Adrenal gland (tissue), 5 donors: ENCODE measurements at regions not wholly inside any gene's neighbourhood (a gene's known extent, or its start where the extent isn't known, plus 50 kb on each side); places are given as distances from the start of the nearest gene placed in this dataset.

Experiments
- CTCF ChIP-seq, 6 experiments: fragments of 450-650 bp in 4 of 6; fragments of 200-600 bp in 2 of 6; sonication (generic) in 1 of 6; IDR thresholded peaks; 1 replicate in 5 of 6; 2 replicates in 1 of 6; pipeline versions ENCODE4 v1.5.1 to v1.8.0; 2016 to 2021; ENCODE audit warnings: antibody characterized with exemption in 6 of 6, mild to moderate bottlenecking in 2 of 6, moderate library complexity in 1 of 6
- POLR2A ChIP-seq, 2 donors: fragments of 450-650 bp; IDR thresholded peaks; one replicate each; pipeline ENCODE4 v1.6.1; 2017; ENCODE audit warnings: antibody characterized with exemption in 2 of 2, mild to moderate bottlenecking in 2 of 2, moderate library complexity in 1 of 2
- donor health status: DM: no; HTN: no; CAD: no.

- TF ChIP-seq CTCF (IDR thresholded peaks at IDR 0.05), result no peak
- no peak for TF ChIP-seq POLR2A (IDR thresholded peaks at IDR 0.05)
These were observed 308.2 kb upstream of the EMCN start for GRCh38 chr4:100826067-100826466.
